C4-2B (cell line): ENCODE measurements at regions not wholly inside any gene's neighbourhood (a gene's known extent, or its start where the extent isn't known, plus 50 kb on each side); places are given as distances from the start of the nearest gene placed in this dataset.

Experiments
- CTCF ChIP-seq: fragments of 450-650 bp; conservative IDR thresholded peaks from 2 replicates; pipeline ENCODE4 v1.5.1; 2017; ENCODE audit warnings: mild to moderate bottlenecking
- ZFX ChIP-seq: fragments of 450-650 bp; IDR thresholded peaks from 2 replicates; pipeline ENCODE4 v1.6.1; 2017

- no peak for TF ChIP-seq CTCF
- TF ChIP-seq ZFX, result no peak
Measured at GRCh38 chr5:28678899-28679298, 1640.5 kb upstream of the CDH9 start.
